ENCODE measurements at regions not wholly inside any gene's neighbourhood (a gene's known extent, or its start where the extent isn't known, plus 50 kb on each side); places are given as distances from the start of the nearest gene placed in this dataset.

DNA sequence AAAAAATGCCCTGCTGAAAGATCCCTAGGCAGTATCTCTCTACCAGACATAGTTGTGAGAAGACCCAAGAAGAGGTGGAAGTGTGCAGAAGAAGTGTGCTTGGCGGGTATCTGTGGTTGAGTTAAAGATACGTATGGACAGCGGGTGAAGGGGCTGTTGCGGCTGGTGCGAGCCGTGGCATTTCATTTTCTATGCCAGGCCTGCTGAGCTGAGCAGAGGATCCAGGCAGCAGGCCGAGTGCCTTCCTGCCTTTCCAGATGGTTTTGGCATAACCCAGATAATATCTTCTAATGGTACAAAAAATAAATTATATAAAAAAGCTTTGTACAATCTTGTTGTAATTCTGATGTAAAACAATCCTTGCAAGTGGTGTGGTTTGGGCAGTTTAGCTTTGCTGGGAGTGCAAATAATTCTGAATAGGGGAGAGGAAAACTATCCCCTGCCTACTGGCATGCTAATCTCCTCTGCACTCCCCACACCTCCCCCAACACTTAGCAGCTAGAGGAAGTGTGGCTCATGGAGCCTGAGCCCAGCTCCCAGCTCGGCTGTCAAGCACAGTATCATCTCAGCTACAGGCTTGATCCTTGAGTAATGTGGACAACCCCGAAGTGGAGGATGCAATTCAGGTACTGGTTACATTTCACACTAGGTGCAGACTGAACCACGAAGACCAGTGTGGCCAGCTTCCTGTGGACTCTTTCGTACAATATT lies 168.9 kb downstream of the VRK1 start:
- no peak for TF ChIP-seq POLR2A (IDR thresholded peaks at IDR 0.05)
- no peak for TF ChIP-seq CTCF (IDR thresholded peaks at IDR 0.05)
- TF ChIP-seq POLR2AphosphoS5 (IDR thresholded peaks at IDR 0.05) = no peak

All from suprapubic skin (tissue), 4 donors.